ENCODE measurements at regions not wholly inside any gene's neighbourhood (a gene's known extent, or its start where the extent isn't known, plus 50 kb on each side); places are given as distances from the start of the nearest gene placed in this dataset.

GRCh38 chr20:25985597-25985996 lies 288.9 kb upstream of the ZNF337 start:
- no peak for TF ChIP-seq EZH2 (IDR thresholded peaks at IDR 0.05)
- TF ChIP-seq POLR2AphosphoS5 (IDR thresholded peaks at IDR 0.05; ENCODE audit: borderline replicate concordance, low read depth, low read length) = no peak
- no peak for TF ChIP-seq FOXP2 (optimal IDR thresholded peaks at IDR 0.05; ENCODE audit: control extremely low read depth, extremely low read length, insufficient read depth)
